GM19328 (cell line): ENCODE measurements at regions not wholly inside any gene's neighbourhood (a gene's known extent, or its start where the extent isn't known, plus 50 kb on each side); places are given as distances from the start of the nearest gene placed in this dataset.
"Not testable (repeated sequence)": the region's sequence is repeated elsewhere in the genome, so short reads cannot be mapped to it uniquely, and the experiment has no call there.

Source experiments
- ATAC-seq: cut with Tn5 transposase; IDR thresholded peaks from one replicate; pipeline ENCODE4 v1.9.1; 2021; ENCODE audit warnings: mild to moderate bottlenecking, moderate library complexity; ENCODE audit not compliant: unreplicated experiment

DNA sequence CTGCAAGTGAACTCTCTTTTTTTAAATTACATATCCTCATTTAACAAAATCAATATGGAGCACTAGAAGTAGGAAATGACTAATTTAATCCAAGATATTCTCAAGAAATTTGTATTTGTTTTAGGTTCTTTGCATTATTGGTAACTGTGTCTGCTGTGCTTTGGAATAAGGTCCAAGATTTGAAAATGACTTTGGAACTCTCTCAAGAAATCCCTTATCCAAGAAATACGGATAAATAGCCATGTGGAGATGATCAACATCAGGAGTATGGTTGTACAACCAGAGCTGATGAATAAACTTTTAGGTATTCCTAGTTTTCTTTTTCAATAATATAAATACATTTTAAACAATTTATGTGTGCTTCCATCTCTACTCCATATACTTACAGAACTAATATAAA, 279.9 kb upstream of the SEMA3C start:
- ATAC-seq, result no peak

- no peak for ATAC-seq
Observed at GRCh38 chr7:81197266-81197665, 278.4 kb upstream of the SEMA3C start.

DNA sequence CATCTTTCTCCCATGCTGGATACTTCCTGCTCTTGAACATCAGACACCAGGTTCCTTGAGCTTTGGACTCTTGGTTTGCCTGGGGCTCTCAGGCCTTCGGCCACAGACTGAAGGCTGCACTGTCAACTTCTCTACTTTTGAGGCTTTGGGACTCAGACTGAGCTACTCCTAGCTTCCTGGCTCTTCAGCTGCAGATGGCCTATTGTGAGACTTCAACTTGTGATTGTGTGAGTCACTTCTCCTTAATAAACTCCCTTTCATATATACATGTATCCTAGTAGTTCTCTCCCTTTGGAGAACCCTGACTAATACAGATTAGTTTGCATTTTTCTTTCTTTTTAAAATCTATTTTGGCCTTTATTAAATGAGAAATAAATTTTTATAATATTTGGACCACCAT, 276.2 kb upstream of the SEMA3C start:
- no peak for ATAC-seq

GRCh38 chr7:81190997-81191768, 272.3 kb upstream of the SEMA3C start:
- no peak for ATAC-seq

DNA sequence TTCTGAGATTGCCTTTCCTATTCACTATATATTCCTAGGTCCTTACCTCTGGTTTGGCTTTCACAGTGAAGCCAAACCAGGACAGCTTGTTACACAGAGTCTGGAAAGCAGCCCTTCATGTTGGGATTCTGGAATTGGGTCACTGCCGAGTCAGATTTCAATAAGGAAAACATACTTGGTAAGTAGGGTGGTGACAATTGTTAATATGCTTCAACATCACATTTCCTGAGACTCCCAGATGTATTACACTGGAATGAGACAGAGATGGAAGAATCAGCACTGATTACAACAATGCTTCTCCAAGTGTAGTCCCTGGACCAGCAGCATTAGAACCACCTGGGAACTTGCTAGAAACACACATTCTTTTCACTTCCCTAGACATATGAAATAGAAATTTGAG, 268.9 kb upstream of the SEMA3C start:
- no peak for ATAC-seq

- ATAC-seq, result no peak
Observed at GRCh38 chr7:81186691-81187090, 267.8 kb upstream of the SEMA3C start.

DNA sequence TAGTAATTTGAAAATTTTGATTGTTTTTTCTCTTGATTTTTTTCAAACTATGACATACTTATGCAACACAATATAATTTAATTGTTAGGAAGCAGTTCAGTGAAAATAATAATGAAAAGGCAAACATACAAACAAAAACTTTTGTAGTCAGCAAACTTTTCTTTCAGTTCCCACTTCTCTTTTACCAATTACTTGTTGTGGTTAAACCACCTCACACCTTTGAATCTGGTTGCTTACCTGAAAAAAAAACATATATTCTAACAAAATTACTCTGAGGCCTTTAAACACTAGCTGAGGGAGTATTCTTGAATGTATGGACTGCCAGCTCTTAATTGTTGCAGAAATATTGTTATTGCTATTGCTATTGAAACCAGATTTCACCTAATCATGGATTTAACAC, 266.2 kb upstream of the SEMA3C start:
- ATAC-seq, result no peak

DNA sequence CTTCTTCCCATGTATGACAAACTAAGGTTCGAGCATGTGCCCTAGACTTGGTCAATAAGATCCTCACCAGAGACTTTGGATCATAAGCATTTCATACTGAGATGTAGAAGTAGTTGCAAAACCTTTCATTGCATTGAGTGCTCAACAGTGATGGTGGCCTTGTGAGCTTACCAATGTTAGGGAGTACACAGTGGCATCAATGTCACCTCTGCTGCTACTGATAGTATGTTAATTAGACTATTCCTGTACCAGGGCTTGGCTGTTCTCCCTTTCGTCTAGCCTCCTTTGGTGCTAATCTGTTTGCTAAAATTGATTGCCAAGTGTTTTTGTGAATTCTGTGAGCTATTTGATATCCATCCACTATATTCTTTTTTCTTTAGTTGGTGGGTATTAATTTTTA, 264.5 kb upstream of the SEMA3C start:
- no peak for ATAC-seq

GRCh38 chr7:81182056-81182455, 263.2 kb upstream of the SEMA3C start:
- not testable (repeated sequence) for ATAC-seq

- no peak for ATAC-seq
Observed at GRCh38 chr7:81181066-81181465, 262.2 kb upstream of the SEMA3C start.

GRCh38 chr7:81180573-81180972, 261.7 kb upstream of the SEMA3C start:
- no peak for ATAC-seq

GRCh38 chr7:81175275-81175940, 256.6 kb upstream of the SEMA3C start:
- ATAC-seq, result no peak

DNA sequence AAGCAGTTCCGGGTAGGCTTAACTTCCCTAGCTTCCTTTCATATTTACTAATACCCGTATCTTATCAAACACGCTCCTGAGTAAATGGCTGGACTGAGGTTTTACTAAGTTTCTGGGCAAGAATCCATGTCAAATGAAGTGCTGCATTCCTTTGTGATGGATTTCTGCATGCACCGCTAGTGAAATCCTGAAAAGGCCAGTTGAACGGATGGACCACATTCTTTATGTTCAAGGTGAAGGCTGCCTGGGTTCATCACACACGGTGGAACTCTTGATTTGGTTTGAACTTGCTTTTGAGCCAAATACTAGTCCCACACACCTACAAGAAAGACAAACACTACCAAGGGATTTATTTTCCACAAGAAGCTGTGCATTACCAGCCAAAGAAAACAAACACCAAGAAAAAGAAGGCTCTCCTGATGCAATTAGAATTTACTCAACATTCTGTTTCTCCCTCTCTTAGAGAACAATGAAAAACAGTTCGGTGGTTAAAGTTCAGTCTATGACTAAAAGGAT, 255.0 kb upstream of the SEMA3C start:
- ATAC-seq, result no peak

- no peak for ATAC-seq
Observed at GRCh38 chr7:81170291-81170690, 251.4 kb upstream of the SEMA3C start.

DNA sequence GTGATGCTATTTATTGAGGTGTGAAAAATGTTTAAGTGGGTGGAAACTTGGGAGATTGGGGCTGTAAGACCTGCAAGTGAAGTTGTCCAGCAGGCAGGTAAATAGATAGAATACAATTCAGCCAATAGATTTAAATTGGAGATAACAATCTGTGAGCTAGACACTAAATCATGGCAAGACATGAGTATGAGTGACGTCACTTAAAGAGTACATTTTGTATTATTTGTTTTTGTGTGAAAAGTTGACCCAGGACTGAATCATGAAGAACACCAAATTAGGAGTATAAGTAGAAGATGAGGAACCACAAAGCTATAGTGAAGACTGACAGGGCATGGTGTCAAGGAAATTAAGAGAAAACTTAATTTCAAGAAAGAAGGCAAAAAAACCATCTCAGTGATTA, 249.1 kb upstream of the SEMA3C start:
- no peak for ATAC-seq

GRCh38 chr7:81165070-81165469, 246.2 kb upstream of the SEMA3C start:
- ATAC-seq, result no peak

- no peak for ATAC-seq
Observed at GRCh38 chr7:81162771-81163525, 244.1 kb upstream of the SEMA3C start.

- no peak for ATAC-seq
Observed at GRCh38 chr7:81162234-81162633, 243.4 kb upstream of the SEMA3C start.

DNA sequence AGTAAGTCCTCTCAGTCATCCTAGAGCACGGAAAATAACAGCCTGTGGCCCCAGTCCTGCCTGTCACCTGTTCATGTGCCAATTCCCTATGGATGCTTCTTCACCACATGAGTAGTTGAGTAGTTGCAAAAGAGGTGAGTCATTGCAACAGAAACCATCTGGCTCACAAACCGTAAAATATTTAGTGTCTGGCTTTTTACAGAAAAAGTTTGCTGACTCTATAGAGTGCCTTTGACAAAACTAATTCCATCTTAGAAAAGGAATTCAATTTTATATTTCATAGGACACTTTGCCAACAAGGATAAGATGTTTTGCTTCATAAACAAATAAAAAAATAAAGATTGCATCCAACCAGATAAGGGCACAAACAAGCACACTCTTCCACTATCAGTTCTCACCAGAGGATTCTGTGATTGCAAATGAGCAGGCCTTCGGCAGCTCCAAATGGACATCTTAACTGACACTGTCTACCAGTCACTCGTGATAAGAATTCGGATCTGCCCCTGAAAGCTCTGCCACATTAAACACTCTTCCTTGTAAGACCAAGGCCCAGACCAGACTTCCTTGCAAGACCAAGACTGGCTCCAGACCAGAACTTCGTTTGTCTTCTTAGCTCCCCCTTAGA, 242.7 kb upstream of the SEMA3C start:
- ATAC-seq, result no peak

- ATAC-seq, result no peak
Observed at GRCh38 chr7:81159402-81159801, 240.6 kb upstream of the SEMA3C start.

DNA sequence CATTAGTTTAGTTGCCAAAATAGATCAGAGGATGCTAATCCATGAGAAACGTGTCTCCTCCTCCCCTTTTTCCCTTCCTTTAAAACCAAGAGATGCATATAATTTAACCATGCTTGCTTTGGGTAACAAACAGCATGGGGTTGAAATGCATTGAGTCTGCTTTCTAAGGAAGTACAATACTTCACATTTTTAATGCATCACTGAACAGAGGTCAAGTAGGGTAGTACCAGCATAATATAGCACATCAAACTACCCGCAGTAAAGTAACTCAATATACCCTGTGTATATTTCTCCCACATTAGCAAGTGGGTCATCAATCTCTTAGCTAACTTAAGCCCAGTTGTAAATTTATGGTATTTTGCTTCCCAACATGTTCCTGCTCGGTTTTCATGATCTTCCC, 239.3 kb upstream of the SEMA3C start:
- ATAC-seq, result no peak
